ENCODE measurements at regions not wholly inside any gene's neighbourhood (a gene's known extent, or its start where the extent isn't known, plus 50 kb on each side); places are given as distances from the start of the nearest gene placed in this dataset.

DNA sequence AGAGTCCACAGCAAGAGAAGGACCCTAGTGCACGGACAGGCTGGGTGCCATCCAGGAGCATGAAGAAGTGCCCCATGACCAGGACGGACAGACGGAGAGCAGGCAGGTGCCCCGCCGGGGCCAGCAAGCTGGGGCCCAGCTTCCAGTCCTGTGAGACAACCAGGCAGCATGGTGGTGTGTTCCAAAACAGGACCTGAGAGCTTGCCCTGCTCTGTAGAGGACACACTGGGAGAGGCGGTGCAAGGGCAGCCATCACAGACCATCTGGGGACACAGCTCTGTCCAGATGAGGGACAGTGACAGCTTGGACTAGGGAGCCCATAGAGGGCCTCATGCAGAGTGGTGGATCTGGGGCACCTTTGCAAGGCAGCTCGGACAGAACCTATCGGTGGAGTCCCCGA lies 279.8 kb downstream of the EIPR1 start:
- TF ChIP-seq, protein P1, sequence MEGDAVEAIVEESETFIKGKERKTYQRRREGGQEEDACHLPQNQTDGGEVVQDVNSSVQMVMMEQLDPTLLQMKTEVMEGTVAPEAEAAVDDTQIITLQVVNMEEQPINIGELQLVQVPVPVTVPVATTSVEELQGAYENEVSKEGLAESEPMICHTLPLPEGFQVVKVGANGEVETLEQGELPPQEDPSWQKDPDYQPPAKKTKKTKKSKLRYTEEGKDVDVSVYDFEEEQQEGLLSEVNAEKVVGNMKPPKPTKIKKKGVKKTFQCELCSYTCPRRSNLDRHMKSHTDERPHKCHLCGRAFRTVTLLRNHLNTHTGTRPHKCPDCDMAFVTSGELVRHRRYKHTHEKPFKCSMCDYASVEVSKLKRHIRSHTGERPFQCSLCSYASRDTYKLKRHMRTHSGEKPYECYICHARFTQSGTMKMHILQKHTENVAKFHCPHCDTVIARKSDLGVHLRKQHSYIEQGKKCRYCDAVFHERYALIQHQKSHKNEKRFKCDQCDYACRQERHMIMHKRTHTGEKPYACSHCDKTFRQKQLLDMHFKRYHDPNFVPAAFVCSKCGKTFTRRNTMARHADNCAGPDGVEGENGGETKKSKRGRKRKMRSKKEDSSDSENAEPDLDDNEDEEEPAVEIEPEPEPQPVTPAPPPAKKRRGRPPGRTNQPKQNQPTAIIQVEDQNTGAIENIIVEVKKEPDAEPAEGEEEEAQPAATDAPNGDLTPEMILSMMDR (IDR thresholded peaks at IDR 0.05), result no peak
- TF ChIP-seq POLR2A (IDR thresholded peaks at IDR 0.05), result no peak

Measured in thyroid gland (tissue), 4 donors.